DOHH2 (cell line): ENCODE measurements at regions not wholly inside any gene's neighbourhood (a gene's known extent, or its start where the extent isn't known, plus 50 kb on each side); places are given as distances from the start of the nearest gene placed in this dataset.

Experiments used
- H3F3A ChIP-seq: fragments of 200-600 bp; sonication (generic), shearing (Covaris generic); 2 replicates; pipeline ENCODE4 v1.6.0; 2016; ENCODE audit warnings: antibody characterized with exemption, mild to moderate bottlenecking; ENCODE audit not compliant: control insufficient read depth, insufficient read depth
- H3K27ac ChIP-seq: fragments of 200-600 bp; sonication (generic); 2 replicates; pipeline ENCODE4 v1.5.1; 2014; ENCODE audit warnings: low read depth, mild to moderate bottlenecking, low read length, moderate library complexity
- H3K27me3 ChIP-seq: fragments of 200-600 bp; sonication (generic); 2 replicates; pipeline ENCODE4 v1.6.1; 2014; ENCODE audit warnings: mild to moderate bottlenecking, low read length, mixed read lengths; ENCODE audit not compliant: control insufficient read depth
- H3K36me3 ChIP-seq: fragments of 200-600 bp; sonication (generic); 2 replicates; pipeline ENCODE4 v1.6.1; 2014; ENCODE audit warnings: mild to moderate bottlenecking, low read length, moderate library complexity, mixed read lengths; ENCODE audit not compliant: control insufficient read depth
- H3K4me1 ChIP-seq: fragments of 200-600 bp; sonication (generic); 2 replicates; pipeline ENCODE4 v1.6.1; 2014; ENCODE audit warnings: mild to moderate bottlenecking, low read length, mixed read lengths; ENCODE audit not compliant: control insufficient read depth
- H3K4me2 ChIP-seq: fragments of 200-600 bp; sonication (generic); 2 replicates; pipeline ENCODE4 v1.6.0; 2014; ENCODE audit warnings: mild to moderate bottlenecking, low read length, moderate library complexity
- H3K4me3 ChIP-seq: fragments of 200-600 bp; sonication (generic); 2 replicates; pipeline ENCODE4 v1.5.1; 2014; ENCODE audit warnings: mild to moderate bottlenecking, low read length, mixed read lengths
- H3K79me2 ChIP-seq: fragments of 200-600 bp; sonication (generic); 2 replicates; pipeline ENCODE4 v1.6.1; 2014; ENCODE audit warnings: mild to moderate bottlenecking, low read length, mixed read lengths; ENCODE audit not compliant: control insufficient read depth
- H3K9me2 ChIP-seq: fragments of 200-600 bp; sonication (generic); replicated peaks from 2 replicates; pipeline ENCODE4 v1.6.1; 2014; ENCODE audit warnings: mild to moderate bottlenecking, low read length, mixed read lengths; ENCODE audit not compliant: control insufficient read depth
- H3K9me3 ChIP-seq: fragments of 200-600 bp; sonication (generic); 2 replicates; pipeline ENCODE4 v1.6.1; 2014; ENCODE audit warnings: antibody characterized with exemption, low read length, mixed read lengths; ENCODE audit not compliant: control insufficient read depth, insufficient read depth
- H4K20me1 ChIP-seq: fragments of 200-600 bp; sonication (generic); 2 replicates; pipeline ENCODE4 v1.6.0; 2014; ENCODE audit warnings: low read depth, mild to moderate bottlenecking, antibody characterized with exemption, low read length, moderate library complexity; ENCODE audit not compliant: control insufficient read depth, insufficient read depth
- EZH2phosphoT487 ChIP-seq: fragments of 200-600 bp; sonication (generic); IDR thresholded peaks from 2 replicates; pipeline ENCODE4 v1.6.1; 2017; ENCODE audit warnings: borderline replicate concordance, mild to moderate bottlenecking, antibody characterized with exemption, low read length, moderate library complexity, mixed read lengths
- TF ChIP-seq, protein P1 (sequence below): fragments of 200-600 bp; sonication (generic); IDR thresholded peaks from one replicate; pipeline ENCODE4 v1.5.1; 2014; ENCODE audit warnings: antibody characterized with exemption, mild to moderate bottlenecking, low read depth, low read length; ENCODE audit not compliant: poor library complexity, severe bottlenecking

DNA sequence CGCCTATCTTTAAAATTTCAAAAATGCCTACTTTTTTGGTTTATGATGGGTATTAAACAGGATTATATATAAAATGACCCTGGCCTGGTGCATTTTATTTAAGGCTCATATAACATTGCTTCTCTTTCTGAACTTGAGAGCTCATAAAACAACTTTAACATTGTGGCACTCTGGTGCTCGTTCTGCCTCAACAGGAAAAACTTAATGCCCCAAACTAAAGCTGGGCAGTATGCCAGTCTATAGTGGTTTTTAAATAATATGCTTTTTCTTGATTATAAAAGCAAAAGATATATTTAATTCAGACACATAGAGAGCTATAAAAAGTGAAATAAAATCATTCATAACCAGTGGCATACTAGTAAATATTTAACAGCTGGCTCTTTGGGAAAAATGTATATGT lies 269.3 kb upstream of the GULP1 start:
- no peaks in the 10 kb centered on the region for H4K20me1 ChIP-seq
- H3K27ac ChIP-seq = no peak overlapping the region
- no peaks in the 10 kb centered on the region for H3K27me3 ChIP-seq
- H3K9me3 ChIP-seq = peaks cover 6% of the 10 kb centered on the region; the same call in 1 of the 2 replicates
- no peaks in the 10 kb centered on the region for H3K9me2 ChIP-seq
- TF ChIP-seq, protein P1, sequence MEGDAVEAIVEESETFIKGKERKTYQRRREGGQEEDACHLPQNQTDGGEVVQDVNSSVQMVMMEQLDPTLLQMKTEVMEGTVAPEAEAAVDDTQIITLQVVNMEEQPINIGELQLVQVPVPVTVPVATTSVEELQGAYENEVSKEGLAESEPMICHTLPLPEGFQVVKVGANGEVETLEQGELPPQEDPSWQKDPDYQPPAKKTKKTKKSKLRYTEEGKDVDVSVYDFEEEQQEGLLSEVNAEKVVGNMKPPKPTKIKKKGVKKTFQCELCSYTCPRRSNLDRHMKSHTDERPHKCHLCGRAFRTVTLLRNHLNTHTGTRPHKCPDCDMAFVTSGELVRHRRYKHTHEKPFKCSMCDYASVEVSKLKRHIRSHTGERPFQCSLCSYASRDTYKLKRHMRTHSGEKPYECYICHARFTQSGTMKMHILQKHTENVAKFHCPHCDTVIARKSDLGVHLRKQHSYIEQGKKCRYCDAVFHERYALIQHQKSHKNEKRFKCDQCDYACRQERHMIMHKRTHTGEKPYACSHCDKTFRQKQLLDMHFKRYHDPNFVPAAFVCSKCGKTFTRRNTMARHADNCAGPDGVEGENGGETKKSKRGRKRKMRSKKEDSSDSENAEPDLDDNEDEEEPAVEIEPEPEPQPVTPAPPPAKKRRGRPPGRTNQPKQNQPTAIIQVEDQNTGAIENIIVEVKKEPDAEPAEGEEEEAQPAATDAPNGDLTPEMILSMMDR = no peak
- no peak for TF ChIP-seq EZH2phosphoT487
- H3K79me2 ChIP-seq = no peaks in the 10 kb centered on the region
- no peak overlapping the region for H3K4me2 ChIP-seq
- H3K4me3 ChIP-seq = no peak overlapping the region
- no peaks in the 10 kb centered on the region for H3F3A ChIP-seq
- H3K4me1 ChIP-seq = no peaks in the 10 kb centered on the region
- H3K36me3 ChIP-seq = no peaks in the 10 kb centered on the region

DNA sequence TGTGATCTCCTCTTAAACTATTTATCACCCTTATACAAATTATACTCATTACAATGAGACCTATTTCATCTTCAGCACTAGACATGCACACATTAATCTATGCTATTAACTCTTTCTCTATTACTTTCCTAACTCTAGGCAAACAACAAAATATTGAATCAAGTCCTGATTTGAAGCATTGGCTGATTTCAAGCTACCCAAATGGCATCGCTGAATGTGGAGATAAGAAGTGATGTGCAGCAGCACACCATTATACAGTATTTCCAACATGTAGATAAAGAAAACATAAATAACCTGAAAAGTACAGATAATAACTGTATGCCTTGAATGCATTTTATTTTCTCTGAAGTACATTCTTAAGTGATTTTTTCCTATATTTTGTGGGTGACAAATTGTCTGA lies 268.6 kb upstream of the GULP1 start:
- Histone ChIP-seq H3K4me2 (no peak overlapping the region), H3K27ac (no peak overlapping the region), H3K9me2 (no peaks in the 10 kb centered on the region), H3K36me3 (no peaks in the 10 kb centered on the region), H3K4me1 (no peaks in the 10 kb centered on the region), H3F3A (no peaks in the 10 kb centered on the region), H3K79me2 (no peaks in the 10 kb centered on the region), H3K9me3 (peaks cover 6% of the 10 kb centered on the region; the same call in 1 of the 2 replicates), H3K4me3 (no peak overlapping the region), H3K27me3 (no peaks in the 10 kb centered on the region), H4K20me1 (no peaks in the 10 kb centered on the region)
- no peak for TF ChIP-seq EZH2phosphoT487
- TF ChIP-seq, protein P1 = no peak

GRCh38 chr2:188024811-188025210 lies 266.9 kb upstream of the GULP1 start:
- H3K9me3 ChIP-seq = peaks cover 4% of the 10 kb centered on the region; the same call in 1 of the 2 replicates
- no peak overlapping the region for H3K4me3 ChIP-seq
- no peaks in the 10 kb centered on the region for H3K27me3 ChIP-seq
- H3F3A ChIP-seq = no peaks in the 10 kb centered on the region
- H3K4me1 ChIP-seq = no peaks in the 10 kb centered on the region
- no peak overlapping the region for H3K4me2 ChIP-seq
- no peaks in the 10 kb centered on the region for H3K9me2 ChIP-seq
- TF ChIP-seq, protein P1 = no peak
- TF ChIP-seq EZH2phosphoT487 = no peak
- H3K27ac ChIP-seq = no peak overlapping the region
- no peaks in the 10 kb centered on the region for H3K36me3 ChIP-seq
- no peaks in the 10 kb centered on the region for H3K79me2 ChIP-seq
- H4K20me1 ChIP-seq = no peaks in the 10 kb centered on the region

GRCh38 chr2:188028739-188029138 lies 262.9 kb upstream of the GULP1 start:
- Histone ChIP-seq H3K9me2 (no peaks in the 10 kb centered on the region), H3K36me3 (no peaks in the 10 kb centered on the region), H3F3A (no peaks in the 10 kb centered on the region), H3K27ac (no peak overlapping the region), H4K20me1 (no peaks in the 10 kb centered on the region), H3K4me1 (no peaks in the 10 kb centered on the region), H3K27me3 (no peaks in the 10 kb centered on the region), H3K79me2 (no peaks in the 10 kb centered on the region), H3K9me3 (no peaks in the 10 kb centered on the region), H3K4me3 (no peak overlapping the region), H3K4me2 (no peak overlapping the region)
- TF ChIP-seq, protein P1 = no peak
- no peak for TF ChIP-seq EZH2phosphoT487
